HG03342 (cell line): ENCODE measurements at regions not wholly inside any gene's neighbourhood (a gene's known extent, or its start where the extent isn't known, plus 50 kb on each side); places are given as distances from the start of the nearest gene placed in this dataset.

Experiments used
- ATAC-seq: cut with Tn5 transposase; IDR thresholded peaks from one replicate; pipeline ENCODE4 v1.9.1; 2021; ENCODE audit warnings: mild to moderate bottlenecking, moderate library complexity; ENCODE audit not compliant: unreplicated experiment

GRCh38 chr2:122883849-122884248 is 1128.4 kb downstream of the TSN start:
- no peak for ATAC-seq

- no peak for ATAC-seq
Measured at GRCh38 chr2:122884889-122885288, 1129.4 kb downstream of the TSN start.

- no peak for ATAC-seq
Measured at GRCh38 chr2:122885436-122885835, 1130.0 kb downstream of the TSN start.

- no peak for ATAC-seq
Measured at GRCh38 chr2:122886479-122887145, 1131.2 kb downstream of the TSN start.

GRCh38 chr2:122899614-122900013 is 1125.5 kb upstream of the CNTNAP5 start:
- ATAC-seq = no peak

- no peak for ATAC-seq
Measured at GRCh38 chr2:122905431-122905830, 1119.7 kb upstream of the CNTNAP5 start.

GRCh38 chr2:122908159-122908558 is 1116.9 kb upstream of the CNTNAP5 start:
- ATAC-seq = no peak

- no peak for ATAC-seq
Measured at GRCh38 chr2:122927197-122927596, 1097.9 kb upstream of the CNTNAP5 start.

- ATAC-seq = no peak
Measured at GRCh38 chr2:122927710-122928557, 1097.2 kb upstream of the CNTNAP5 start.

GRCh38 chr2:122929347-122929746 is 1095.7 kb upstream of the CNTNAP5 start:
- ATAC-seq = no peak

GRCh38 chr2:122935506-122935905 is 1089.6 kb upstream of the CNTNAP5 start:
- ATAC-seq = no peak

GRCh38 chr2:122939796-122940195 is 1085.3 kb upstream of the CNTNAP5 start:
- ATAC-seq = no peak

GRCh38 chr2:122949523-122949922 is 1075.6 kb upstream of the CNTNAP5 start:
- no peak for ATAC-seq

GRCh38 chr2:122955776-122956175 is 1069.3 kb upstream of the CNTNAP5 start:
- no peak for ATAC-seq

GRCh38 chr2:122960759-122961641 is 1064.1 kb upstream of the CNTNAP5 start:
- ATAC-seq = no peak

- ATAC-seq = no peak
Measured at GRCh38 chr2:122966461-122966860, 1058.6 kb upstream of the CNTNAP5 start.

GRCh38 chr2:122977580-122977979 is 1047.5 kb upstream of the CNTNAP5 start:
- no peak for ATAC-seq

GRCh38 chr2:122980671-122981070 is 1044.4 kb upstream of the CNTNAP5 start:
- no peak for ATAC-seq

- no peak for ATAC-seq
Measured at GRCh38 chr2:122982936-122983335, 1042.2 kb upstream of the CNTNAP5 start.

- no peak for ATAC-seq
Measured at GRCh38 chr2:122988395-122989221, 1036.5 kb upstream of the CNTNAP5 start.
